PFSK-1 (cell line): ENCODE measurements at regions not wholly inside any gene's neighbourhood (a gene's known extent, or its start where the extent isn't known, plus 50 kb on each side); places are given as distances from the start of the nearest gene placed in this dataset.

Experiments
- POLR2AphosphoS5 ChIP-seq: IDR thresholded peaks from 2 replicates; pipeline ENCODE4 v1.6.1; 2012; ENCODE audit warnings: low read depth, mild to moderate bottlenecking, control low read depth, low read length, moderate library complexity
- REST ChIP-seq, 2 experiments: IDR thresholded peaks; 2 replicates each; pipeline versions ENCODE4 v1.6.1 to v1.8.0; 2011 to 2012; ENCODE audit warnings: low read depth in 2 of 2, low read length in 2 of 2, control low read depth in 1 of 2, inconsistent platforms in 1 of 2, mild to moderate bottlenecking in 1 of 2, moderate library complexity in 1 of 2; ENCODE audit not compliant: insufficient read depth in 1 of 2

- TF ChIP-seq REST (IDR thresholded peaks at IDR 0.05; ENCODE audit: insufficient read depth in 1 of 2, low read depth in 2 of 2, low read length in 2 of 2) (no peak), POLR2AphosphoS5 (no peak)
Measured at GRCh38 chr9:2276296-2276695, 261.1 kb downstream of the SMARCA2 start.
